Ascending aorta (tissue), 2 donors: ENCODE measurements at regions not wholly inside any gene's neighbourhood (a gene's known extent, or its start where the extent isn't known, plus 50 kb on each side); places are given as distances from the start of the nearest gene placed in this dataset.

Experiments
- DNase-seq, 2 donors: peaks; one replicate each; pipeline ENCODE4 v3.0.0-alpha.2; 2019; ENCODE audit warnings: low spot score in 2 of 2
- H3K27ac ChIP-seq, 2 donors: fragments of 200-600 bp; sonication (generic); one replicate each; pipeline ENCODE4 v1.5.1; 2016 to 2017; ENCODE audit warnings: mild to moderate bottlenecking in 1 of 2
- H3K27me3 ChIP-seq: fragments of 200-600 bp; sonication (generic); one replicate; pipeline ENCODE4 v1.5.1; 2017
- H3K36me3 ChIP-seq, 2 donors: fragments of 200-600 bp; sonication (generic); one replicate each; pipeline ENCODE4 v1.5.1; 2016
- H3K4me1 ChIP-seq, 2 donors: fragments of 200-600 bp; sonication (generic); one replicate each; pipeline ENCODE4 v1.5.1; 2016 to 2017; ENCODE audit warnings: mild to moderate bottlenecking in 1 of 2
- H3K4me3 ChIP-seq, 2 donors: fragments of 200-600 bp; sonication (generic); one replicate each; pipeline ENCODE4 v1.5.1; 2016 to 2017; ENCODE audit warnings: mild to moderate bottlenecking in 1 of 2
- H3K9me3 ChIP-seq, 2 donors: fragments of 200-600 bp; sonication (generic); one replicate each; pipeline ENCODE4 v1.5.1; 2016
- CTCF ChIP-seq, 3 experiments: fragments of 200-600 bp in 2 of 3; fragments of 450-650 bp in 1 of 3; sonication (generic) in 2 of 3; IDR thresholded peaks; one replicate each; pipeline ENCODE4 v1.5.1; 2016 to 2019; ENCODE audit warnings: antibody characterized with exemption in 3 of 3, mild to moderate bottlenecking in 1 of 3, moderate library complexity in 1 of 3
- intact Hi-C: fragments of 100-400 bp; cut with DNase I; formaldehyde crosslinking; loops from one replicate; pipeline ENCODE4 v1.15.1; 2023

- TF ChIP-seq CTCF (IDR thresholded peaks at IDR 0.05), result no peak
- DNase-seq, result no peak
- no peak overlapping the region for H3K4me3 ChIP-seq
- H3K4me1 ChIP-seq, result no peaks in the 10 kb centered on the region
- H3K27me3 ChIP-seq, result no peaks in the 10 kb centered on the region
- H3K36me3 ChIP-seq, result no peaks in the 10 kb centered on the region
- intact Hi-C loops, result no loop called here
- no peaks in the 10 kb centered on the region for H3K9me3 ChIP-seq
- H3K27ac ChIP-seq, result no peak overlapping the region
Measured at GRCh38 chr2:59074071-59074470, 832.9 kb upstream of the FANCL start.

GRCh38 chr2:59073286-59073685 lies 832.2 kb upstream of the FANCL start:
- intact Hi-C loops, result no loop called here
- TF ChIP-seq CTCF (IDR thresholded peaks at IDR 0.05), result no peak
- no peaks in the 10 kb centered on the region for H3K4me1 ChIP-seq
- no peak overlapping the region for H3K27ac ChIP-seq
- DNase-seq, result no peak
- H3K27me3 ChIP-seq, result no peaks in the 10 kb centered on the region
- no peaks in the 10 kb centered on the region for H3K9me3 ChIP-seq
- H3K4me3 ChIP-seq, result no peak overlapping the region
- H3K36me3 ChIP-seq, result no peaks in the 10 kb centered on the region

GRCh38 chr2:59068255-59068654 lies 827.1 kb upstream of the FANCL start:
- intact Hi-C loops, result no loop called here
- no peak for TF ChIP-seq CTCF (IDR thresholded peaks at IDR 0.05)
- no peaks in the 10 kb centered on the region for H3K27me3 ChIP-seq
- no peaks in the 10 kb centered on the region for H3K36me3 ChIP-seq
- H3K27ac ChIP-seq, result no peak overlapping the region
- H3K4me1 ChIP-seq, result no peaks in the 10 kb centered on the region
- H3K9me3 ChIP-seq, result no peaks in the 10 kb centered on the region
- DNase-seq, result no peak
- H3K4me3 ChIP-seq, result no peak overlapping the region

- Histone ChIP-seq H3K4me3 (no peak overlapping the region), H3K9me3 (no peaks in the 10 kb centered on the region), H3K27me3 (no peaks in the 10 kb centered on the region), H3K36me3 (no peaks in the 10 kb centered on the region), H3K27ac (no peak overlapping the region), H3K4me1 (no peaks in the 10 kb centered on the region)
- TF ChIP-seq CTCF (IDR thresholded peaks at IDR 0.05), result no peak
- DNase-seq, result no peak
- intact Hi-C loops, result no loop called here
Measured at GRCh38 chr2:59066787-59067399, 825.8 kb upstream of the FANCL start.

GRCh38 chr2:59047373-59047995 lies 806.4 kb upstream of the FANCL start:
- no peaks in the 10 kb centered on the region for H3K9me3 ChIP-seq
- no peak for TF ChIP-seq CTCF (IDR thresholded peaks at IDR 0.05)
- no peaks in the 10 kb centered on the region for H3K36me3 ChIP-seq
- H3K4me3 ChIP-seq, result no peak overlapping the region
- intact Hi-C loops, result no loop called here
- H3K27ac ChIP-seq, result no peak overlapping the region
- no peaks in the 10 kb centered on the region for H3K27me3 ChIP-seq
- DNase-seq, result no peak
- H3K4me1 ChIP-seq, result no peaks in the 10 kb centered on the region
